ENCODE measurements at regions not wholly inside any gene's neighbourhood (a gene's known extent, or its start where the extent isn't known, plus 50 kb on each side); places are given as distances from the start of the nearest gene placed in this dataset.
"Not testable (repeated sequence)": the region's sequence is repeated elsewhere in the genome, so short reads cannot be mapped to it uniquely, and the experiment has no call there.

- intact Hi-C loops (cut with DNase I) = no loop called here
- H3K36me3 ChIP-seq = no peaks in the 10 kb centered on the region
- H3K27ac ChIP-seq = no peak overlapping the region
- ATAC-seq = no peak
- H3K9me3 ChIP-seq = no peaks in the 10 kb centered on the region
- no peaks in the 10 kb centered on the region for H3K27me3 ChIP-seq
- no peak for TF ChIP-seq CTCF (IDR thresholded peaks at IDR 0.05)
- H3K4me1 ChIP-seq = no peaks in the 10 kb centered on the region
- no peak for DNase-seq
- H3K4me3 ChIP-seq = no peak overlapping the region
Measured at GRCh38 chr12:75792687-75793086, 238.9 kb downstream of the PHLDA1 start.

GRCh38 chr12:75790219-75790618 is 241.4 kb downstream of the PHLDA1 start:
- ATAC-seq (no peak), DNase-seq (no peak)
- H3K4me1 ChIP-seq = no peaks in the 10 kb centered on the region
- no peak for TF ChIP-seq CTCF (IDR thresholded peaks at IDR 0.05)
- H3K27me3 ChIP-seq = no peaks in the 10 kb centered on the region
- H3K27ac ChIP-seq = no peak overlapping the region
- intact Hi-C loops (cut with DNase I) = no loop called here
- H3K9me3 ChIP-seq = no peaks in the 10 kb centered on the region
- H3K36me3 ChIP-seq = no peaks in the 10 kb centered on the region
- H3K4me3 ChIP-seq = no peak overlapping the region

- ATAC-seq; H3K27ac ChIP-seq; H3K4me1 ChIP-seq; DNase-seq; H3K36me3 ChIP-seq; H3K4me3 ChIP-seq; H3K9me3 ChIP-seq; H3K27me3 ChIP-seq; intact Hi-C loops (cut with DNase I): not testable (repeated sequence)
Measured at GRCh38 chr12:75787146-75787545, 244.4 kb downstream of the PHLDA1 start.

GRCh38 chr12:75786070-75786469 is 245.5 kb downstream of the PHLDA1 start:
- ATAC-seq = no peak

GRCh38 chr12:75784591-75784990 is 247.0 kb downstream of the PHLDA1 start:
- Histone ChIP-seq H3K27ac (no peak overlapping the region), H3K4me1 (no peaks in the 10 kb centered on the region), H3K9me3 (no peaks in the 10 kb centered on the region), H3K27me3 (no peaks in the 10 kb centered on the region), H3K36me3 (no peaks in the 10 kb centered on the region), H3K4me3 (no peak overlapping the region)
- DNase-seq (no peak), ATAC-seq (peak; percentile 68)
- intact Hi-C loops (cut with DNase I) = no loop called here
- no peak for TF ChIP-seq CTCF (IDR thresholded peaks at IDR 0.05)

More at GRCh38 chr12:75786070-75786469, 245.5 kb downstream of the PHLDA1 start:
- no peaks in the 10 kb centered on the region for H3K9me3 ChIP-seq
- H3K4me1 ChIP-seq = no peaks in the 10 kb centered on the region
- no peak overlapping the region for H3K27ac ChIP-seq
- no peak for TF ChIP-seq CTCF (IDR thresholded peaks at IDR 0.05)
- H3K36me3 ChIP-seq = no peaks in the 10 kb centered on the region
- H3K4me3 ChIP-seq = no peak overlapping the region
- no peaks in the 10 kb centered on the region for H3K27me3 ChIP-seq
- intact Hi-C loops (cut with DNase I) = no loop called here
- no peak for DNase-seq

- Histone ChIP-seq H3K27me3 (no peaks in the 10 kb centered on the region), H3K4me1 (no peaks in the 10 kb centered on the region), H3K36me3 (no peaks in the 10 kb centered on the region), H3K4me3 (no peak overlapping the region), H3K27ac (no peak overlapping the region), H3K9me3 (no peaks in the 10 kb centered on the region)
- ATAC-seq (no peak), DNase-seq (no peak)
- no peak for TF ChIP-seq CTCF (IDR thresholded peaks at IDR 0.05)
- intact Hi-C loops (cut with DNase I) = no loop called here
Measured at GRCh38 chr12:75783093-75783877, 248.3 kb downstream of the PHLDA1 start.
